SK-N-MC (cell line): ENCODE measurements at regions not wholly inside any gene's neighbourhood (a gene's known extent, or its start where the extent isn't known, plus 50 kb on each side); places are given as distances from the start of the nearest gene placed in this dataset.
"Not testable (repeated sequence)": the region's sequence is repeated elsewhere in the genome, so short reads cannot be mapped to it uniquely, and the experiment has no call there.

Experiments
- DNase-seq: peaks from one replicate; pipeline ENCODE4 v3.0.0-alpha.2; 2011; ENCODE audit warnings: low read depth, low spot score
- H3K27ac ChIP-seq: fragments of 200-600 bp; sonication (generic); 2 replicates; pipeline ENCODE4 v1.5.1; 2016; ENCODE audit warnings: mixed run types
- H3K36me3 ChIP-seq: fragments of 200-600 bp; sonication (generic); 2 replicates; pipeline ENCODE4 v1.6.1; 2017; ENCODE audit warnings: antibody characterized with exemption, low read length, mixed read lengths; ENCODE audit not compliant: insufficient read depth
- H3K4me3 ChIP-seq: fragments of 200-600 bp; sonication (generic); 2 replicates; pipeline ENCODE4 v1.5.1; 2016
- H3K9ac ChIP-seq: fragments of 200-600 bp; sonication (generic); 2 replicates; pipeline ENCODE4 v1.8.0; 2017; ENCODE audit warnings: mixed run types, mixed read lengths; ENCODE audit not compliant: insufficient read length
- H3K9me3 ChIP-seq: fragments of 200-600 bp; sonication (generic); 2 replicates; pipeline ENCODE4 v1.6.1; 2017; ENCODE audit warnings: low read depth, mild to moderate bottlenecking, antibody characterized with exemption, low read length, moderate library complexity, mixed read lengths
- EZH2 ChIP-seq: fragments of 200-600 bp; sonication (generic); IDR thresholded peaks from one replicate; pipeline ENCODE4 v1.6.1; 2017; ENCODE audit warnings: antibody characterized with exemption
- FOXP2 ChIP-seq: optimal IDR thresholded peaks from 2 replicates; pipeline ENCODE3; 2011; ENCODE audit warnings: mild to moderate bottlenecking, moderate library complexity; ENCODE audit not compliant: insufficient read depth; ENCODE audit errors: extremely low read length, control extremely low read depth
- POLR2AphosphoS5 ChIP-seq: IDR thresholded peaks from 2 replicates; pipeline ENCODE4 v1.6.1; 2012; ENCODE audit warnings: mild to moderate bottlenecking, low read depth, low read length, borderline replicate concordance

DNA sequence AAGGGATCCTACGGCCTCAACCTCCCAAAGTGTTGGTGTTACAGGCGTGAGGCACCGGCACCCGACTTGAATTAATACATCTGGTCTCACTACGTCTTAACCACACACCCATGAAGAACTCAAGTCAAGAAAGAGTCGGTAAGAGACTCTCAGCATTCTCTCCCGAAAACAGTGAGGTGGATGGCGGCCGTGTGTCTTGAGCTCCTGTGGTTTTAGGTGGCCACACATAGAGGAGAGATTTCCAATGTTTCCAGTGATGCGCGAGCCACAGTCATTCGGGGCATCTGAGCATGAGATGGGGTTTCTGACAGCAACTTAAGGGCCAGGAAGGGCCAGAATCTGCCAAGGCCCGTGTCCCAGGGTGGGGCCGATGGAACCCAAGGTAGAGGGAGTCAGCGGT is 766.4 kb upstream of the DEFB115 start:
- DNase-seq = no peak
- Histone ChIP-seq H3K36me3 (no peaks in the 10 kb centered on the region), H3K9ac (no peak overlapping the region), H3K4me3 (no peak overlapping the region), H3K9me3 (no peaks in the 10 kb centered on the region), H3K27ac (no peak overlapping the region)
- no peak for TF ChIP-seq FOXP2
- no peak for TF ChIP-seq EZH2
- no peak for TF ChIP-seq POLR2AphosphoS5

DNA sequence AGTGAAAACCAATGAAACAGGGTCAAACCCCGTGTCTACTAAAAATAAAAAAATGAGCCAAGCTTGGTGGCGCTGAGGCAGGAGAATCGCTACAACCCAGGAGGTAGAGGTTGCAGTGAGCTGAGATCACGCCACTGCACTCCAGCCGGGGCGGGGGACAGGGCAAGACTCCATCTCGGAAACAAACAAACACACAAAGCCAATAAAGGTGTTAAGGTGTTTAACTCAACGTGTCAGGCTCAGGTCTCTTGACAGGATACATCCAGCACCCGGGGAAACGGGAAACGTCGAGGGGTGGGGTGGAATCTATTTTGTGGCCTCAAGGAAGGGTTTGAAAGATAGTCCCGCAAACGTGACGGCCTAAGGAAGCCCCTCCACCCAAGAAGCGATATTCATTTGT is 760.8 kb upstream of the DEFB115 start:
- H3K27ac ChIP-seq, H3K9ac ChIP-seq, DNase-seq, H3K36me3 ChIP-seq, H3K9me3 ChIP-seq, H3K4me3 ChIP-seq: not testable (repeated sequence)

DNA sequence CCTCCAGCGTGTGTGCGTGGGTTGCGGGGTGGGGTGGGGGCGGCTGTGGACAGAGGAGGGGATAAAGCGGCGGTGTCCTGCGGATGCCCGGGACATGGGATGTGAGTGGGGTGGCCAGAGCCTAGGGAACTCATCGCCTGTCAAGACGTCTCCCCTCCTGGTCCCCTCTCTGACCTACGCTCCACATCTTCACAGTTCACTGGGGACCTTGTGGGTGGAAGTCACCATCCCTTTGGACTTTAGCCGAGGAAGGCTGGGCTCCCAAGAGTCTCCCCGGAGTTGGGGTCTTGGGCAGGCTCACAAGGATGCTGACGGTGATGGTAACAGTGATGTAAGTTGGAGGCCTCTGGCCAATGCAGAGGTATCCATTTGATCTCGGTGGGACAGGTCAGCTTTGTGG is 760.3 kb upstream of the DEFB115 start:
- H3K27ac ChIP-seq, DNase-seq, H3K36me3 ChIP-seq, H3K9ac ChIP-seq, H3K4me3 ChIP-seq, H3K9me3 ChIP-seq: not testable (repeated sequence)

DNA sequence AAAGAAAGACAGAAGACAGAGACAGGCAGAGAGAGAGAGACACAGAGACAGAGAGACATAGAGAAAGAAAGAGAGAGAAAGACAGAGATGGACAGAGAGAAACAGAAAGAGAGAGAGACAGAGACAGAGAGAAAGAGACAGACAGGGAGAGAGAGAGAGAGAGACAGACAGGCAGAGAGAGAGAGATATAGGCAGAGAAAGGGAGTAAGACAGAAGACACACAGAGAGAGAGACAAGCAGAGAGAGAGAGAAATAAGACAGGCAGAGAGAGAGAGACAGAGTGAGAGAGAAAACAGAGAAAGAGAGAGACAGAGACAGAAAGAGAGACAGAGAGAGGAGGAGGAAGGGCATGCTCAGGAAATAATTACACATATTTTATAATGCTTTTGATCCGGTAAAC is 758.3 kb upstream of the DEFB115 start:
- DNase-seq = no peak
- Histone ChIP-seq H3K36me3 (no peaks in the 10 kb centered on the region), H3K9me3 (no peaks in the 10 kb centered on the region), H3K4me3 (no peak overlapping the region), H3K9ac (no peak overlapping the region), H3K27ac (no peak overlapping the region)
- TF ChIP-seq FOXP2 (no peak), EZH2 (no peak), POLR2AphosphoS5 (no peak)

DNA sequence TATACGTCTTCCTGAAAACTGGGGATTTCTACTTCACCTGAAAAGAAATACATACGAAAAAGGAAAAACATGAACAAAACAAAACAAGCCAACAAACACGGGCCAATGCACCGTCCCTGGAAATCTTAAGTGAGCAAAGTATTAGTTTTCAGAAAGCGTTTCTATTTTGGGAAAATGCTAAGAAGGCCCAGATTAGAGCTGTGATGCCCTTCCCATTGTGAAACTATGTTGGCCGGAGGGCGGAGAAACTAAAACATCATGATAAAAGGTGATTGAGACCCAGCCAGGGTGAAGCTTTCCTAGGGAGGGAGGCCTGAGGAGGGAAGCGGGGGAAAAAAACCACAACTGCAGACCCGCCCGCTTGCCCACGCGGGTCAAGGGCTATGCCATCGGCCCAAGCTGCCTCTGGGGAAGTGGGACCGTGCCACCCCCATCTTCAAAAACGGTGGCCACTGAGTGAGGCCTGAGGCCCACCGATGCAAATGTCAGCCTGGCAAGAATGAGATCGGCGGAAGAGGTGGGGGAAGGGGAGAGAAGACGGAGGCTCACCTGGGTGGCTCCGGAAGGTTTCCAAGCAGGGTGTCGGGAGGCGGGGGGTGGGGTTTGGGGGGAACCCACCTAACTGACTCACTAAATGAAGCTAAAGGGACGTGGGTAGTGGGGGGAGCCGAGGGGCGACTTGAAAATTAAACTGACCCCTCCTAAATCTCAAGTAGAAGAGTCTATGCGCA is 757.6 kb upstream of the DEFB115 start:
- not testable (repeated sequence) for DNase-seq, H3K27ac ChIP-seq, H3K36me3 ChIP-seq, H3K9me3 ChIP-seq, H3K4me3 ChIP-seq, H3K9ac ChIP-seq

DNA sequence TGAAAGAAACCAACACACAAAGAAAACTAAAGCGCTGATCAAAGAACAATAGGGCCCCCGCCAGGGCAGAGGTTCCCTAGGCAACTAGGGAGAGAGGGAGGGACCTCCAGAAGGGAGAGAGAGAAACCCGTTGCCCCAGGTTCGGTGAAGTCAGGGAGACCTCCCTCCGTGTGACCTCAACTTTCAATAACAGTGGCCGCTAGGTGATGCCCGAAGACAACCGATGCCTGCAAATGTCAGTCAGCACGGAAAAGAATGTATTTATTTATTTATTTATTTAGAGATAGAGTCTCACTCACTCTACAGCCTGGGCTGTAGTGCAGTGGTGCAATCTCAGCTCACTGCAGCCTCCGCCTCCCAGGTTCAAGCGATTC is 757.0 kb upstream of the DEFB115 start:
- H3K9ac ChIP-seq, H3K4me3 ChIP-seq, H3K9me3 ChIP-seq, H3K27ac ChIP-seq, H3K36me3 ChIP-seq: not testable (repeated sequence)
- peak; percentile 51 for DNase-seq

DNA sequence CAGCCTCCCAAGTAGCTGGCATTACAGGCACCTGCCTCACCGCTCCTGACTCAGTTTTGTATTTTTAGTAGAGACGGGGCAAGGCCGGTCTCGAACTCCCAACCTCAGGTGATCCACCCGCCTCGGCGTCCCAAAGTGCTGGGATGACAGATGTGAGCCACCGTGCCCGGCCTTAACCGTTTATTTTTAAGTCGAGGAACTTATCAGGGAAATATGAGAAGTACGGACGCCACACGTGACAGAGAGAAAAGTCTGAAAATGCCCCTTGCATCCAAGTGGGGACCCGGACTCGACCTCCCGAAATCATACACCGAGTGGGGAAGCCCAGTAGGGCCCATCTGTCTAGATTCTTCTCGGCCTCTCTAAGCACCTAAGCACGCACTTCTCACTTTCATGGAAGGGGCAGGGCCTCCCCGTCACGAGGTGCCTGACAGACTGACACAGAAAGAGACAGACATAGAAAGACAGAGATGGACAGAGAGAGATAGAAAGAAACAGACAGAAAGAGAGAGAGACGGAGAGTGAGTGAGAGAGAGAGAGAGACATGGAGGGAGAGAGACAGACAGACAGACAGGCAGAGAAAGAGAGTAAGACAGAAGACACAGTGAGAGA is 756.5 kb upstream of the DEFB115 start:
- no peak for DNase-seq
- TF ChIP-seq POLR2AphosphoS5 (no peak), FOXP2 (no peak), EZH2 (no peak)
- Histone ChIP-seq H3K9ac (no peak overlapping the region), H3K9me3 (no peaks in the 10 kb centered on the region), H3K4me3 (no peak overlapping the region), H3K27ac (no peak overlapping the region), H3K36me3 (no peaks in the 10 kb centered on the region)

DNA sequence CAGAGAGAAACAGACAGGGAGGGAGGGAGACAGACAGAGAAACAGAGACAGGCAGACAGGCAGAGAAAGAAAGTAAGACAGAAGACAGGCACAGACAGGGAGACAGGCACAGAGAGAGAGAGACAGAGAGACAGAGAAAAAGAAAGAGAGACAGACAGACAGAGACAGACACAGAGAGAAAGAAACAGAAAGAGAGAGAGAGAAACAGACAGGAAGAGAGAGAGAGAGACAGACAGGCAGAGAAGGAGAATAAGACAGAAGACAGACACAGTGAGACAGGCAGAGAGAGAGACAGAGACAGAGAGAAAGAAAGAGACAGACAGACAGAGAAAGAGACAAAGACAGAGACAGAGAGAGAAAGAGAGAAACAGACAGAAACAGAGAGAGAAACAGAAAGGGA is 754.8 kb upstream of the DEFB115 start:
- H3K27ac ChIP-seq = no peak overlapping the region

DNA sequence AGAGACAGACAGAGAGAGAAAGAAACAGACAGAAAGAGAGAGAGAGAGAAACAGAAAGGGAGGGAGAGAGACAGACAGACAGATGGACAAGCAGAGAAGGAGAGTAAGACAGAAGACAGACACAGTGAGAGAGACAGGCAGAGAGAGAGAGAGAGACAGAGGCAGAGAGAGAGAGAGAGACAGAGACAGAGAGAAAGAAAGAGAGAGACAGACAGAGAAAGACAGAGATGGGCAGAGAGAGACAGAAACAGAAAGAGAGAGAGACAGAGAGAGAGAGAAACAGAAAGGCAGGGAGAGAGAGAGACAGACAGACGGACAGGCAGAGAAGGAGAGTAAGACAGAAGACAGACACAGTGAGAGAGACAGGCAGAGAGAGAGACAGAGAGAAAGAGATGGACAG is 754.3 kb upstream of the DEFB115 start:
- H3K4me3 ChIP-seq, H3K36me3 ChIP-seq, H3K27ac ChIP-seq, DNase-seq, H3K9me3 ChIP-seq: not testable (repeated sequence)
- peak overlapping the region; percentile 42 for H3K9ac ChIP-seq

More for the DNA sequence above, 754.8 kb upstream of the DEFB115 start:
- TF ChIP-seq POLR2AphosphoS5 (no peak), EZH2 (no peak), FOXP2 (no peak)
- Histone ChIP-seq H3K9me3 (no peaks in the 10 kb centered on the region), H3K36me3 (no peaks in the 10 kb centered on the region), H3K9ac (peak overlapping the region; percentile 42), H3K4me3 (no peak overlapping the region)
- no peak for DNase-seq
